ENCODE measurements at regions not wholly inside any gene's neighbourhood (a gene's known extent, or its start where the extent isn't known, plus 50 kb on each side); places are given as distances from the start of the nearest gene placed in this dataset.

DNA sequence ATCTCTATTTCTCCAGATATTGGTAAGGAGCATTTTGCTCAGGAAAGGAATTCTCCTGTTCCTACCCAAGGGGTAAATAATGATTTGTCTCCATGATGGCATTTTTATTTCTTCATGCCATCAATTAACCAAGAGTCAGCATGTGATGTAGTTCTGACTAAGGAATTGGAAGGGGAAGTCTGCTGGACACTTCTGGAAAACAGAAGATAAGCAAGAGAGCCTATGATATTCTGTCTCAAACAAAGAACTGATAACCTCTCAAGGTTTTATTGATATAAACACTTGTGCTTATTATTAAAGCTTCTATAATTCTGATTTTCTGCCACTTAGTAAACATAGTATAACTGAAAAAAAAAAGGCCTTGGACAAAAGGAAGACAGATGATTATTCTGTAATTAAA is 673.0 kb upstream of the CHORDC1 start:
- TF ChIP-seq, protein P1, sequence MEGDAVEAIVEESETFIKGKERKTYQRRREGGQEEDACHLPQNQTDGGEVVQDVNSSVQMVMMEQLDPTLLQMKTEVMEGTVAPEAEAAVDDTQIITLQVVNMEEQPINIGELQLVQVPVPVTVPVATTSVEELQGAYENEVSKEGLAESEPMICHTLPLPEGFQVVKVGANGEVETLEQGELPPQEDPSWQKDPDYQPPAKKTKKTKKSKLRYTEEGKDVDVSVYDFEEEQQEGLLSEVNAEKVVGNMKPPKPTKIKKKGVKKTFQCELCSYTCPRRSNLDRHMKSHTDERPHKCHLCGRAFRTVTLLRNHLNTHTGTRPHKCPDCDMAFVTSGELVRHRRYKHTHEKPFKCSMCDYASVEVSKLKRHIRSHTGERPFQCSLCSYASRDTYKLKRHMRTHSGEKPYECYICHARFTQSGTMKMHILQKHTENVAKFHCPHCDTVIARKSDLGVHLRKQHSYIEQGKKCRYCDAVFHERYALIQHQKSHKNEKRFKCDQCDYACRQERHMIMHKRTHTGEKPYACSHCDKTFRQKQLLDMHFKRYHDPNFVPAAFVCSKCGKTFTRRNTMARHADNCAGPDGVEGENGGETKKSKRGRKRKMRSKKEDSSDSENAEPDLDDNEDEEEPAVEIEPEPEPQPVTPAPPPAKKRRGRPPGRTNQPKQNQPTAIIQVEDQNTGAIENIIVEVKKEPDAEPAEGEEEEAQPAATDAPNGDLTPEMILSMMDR (conservative IDR thresholded peaks at IDR 0.05; ENCODE audit: low read depth, low read length), result no peak
- no peak for TF ChIP-seq EZH2 (IDR thresholded peaks at IDR 0.05; ENCODE audit: borderline replicate concordance, low read depth, low read length, poor library complexity, severe bottlenecking)
